A673 (cell line): ENCODE measurements at regions not wholly inside any gene's neighbourhood (a gene's known extent, or its start where the extent isn't known, plus 50 kb on each side); places are given as distances from the start of the nearest gene placed in this dataset.

Source experiments
- EZH2 ChIP-seq: fragments of 200-600 bp; sonication (generic); IDR thresholded peaks from 2 replicates; pipeline ENCODE4 v1.6.1; 2017; ENCODE audit warnings: borderline replicate concordance, low read depth, mild to moderate bottlenecking, mixed read lengths, antibody characterized with exemption, low read length; ENCODE audit not compliant: poor library complexity, severe bottlenecking
- TF ChIP-seq, protein P1 (sequence below): fragments of 300-800, 200-600 bp; sonication (generic); conservative IDR thresholded peaks from 2 replicates; pipeline ENCODE4 v1.5.1; 2017; ENCODE audit warnings: low read depth, mild to moderate bottlenecking, antibody characterized with exemption, low read length, moderate library complexity, mixed read lengths

DNA sequence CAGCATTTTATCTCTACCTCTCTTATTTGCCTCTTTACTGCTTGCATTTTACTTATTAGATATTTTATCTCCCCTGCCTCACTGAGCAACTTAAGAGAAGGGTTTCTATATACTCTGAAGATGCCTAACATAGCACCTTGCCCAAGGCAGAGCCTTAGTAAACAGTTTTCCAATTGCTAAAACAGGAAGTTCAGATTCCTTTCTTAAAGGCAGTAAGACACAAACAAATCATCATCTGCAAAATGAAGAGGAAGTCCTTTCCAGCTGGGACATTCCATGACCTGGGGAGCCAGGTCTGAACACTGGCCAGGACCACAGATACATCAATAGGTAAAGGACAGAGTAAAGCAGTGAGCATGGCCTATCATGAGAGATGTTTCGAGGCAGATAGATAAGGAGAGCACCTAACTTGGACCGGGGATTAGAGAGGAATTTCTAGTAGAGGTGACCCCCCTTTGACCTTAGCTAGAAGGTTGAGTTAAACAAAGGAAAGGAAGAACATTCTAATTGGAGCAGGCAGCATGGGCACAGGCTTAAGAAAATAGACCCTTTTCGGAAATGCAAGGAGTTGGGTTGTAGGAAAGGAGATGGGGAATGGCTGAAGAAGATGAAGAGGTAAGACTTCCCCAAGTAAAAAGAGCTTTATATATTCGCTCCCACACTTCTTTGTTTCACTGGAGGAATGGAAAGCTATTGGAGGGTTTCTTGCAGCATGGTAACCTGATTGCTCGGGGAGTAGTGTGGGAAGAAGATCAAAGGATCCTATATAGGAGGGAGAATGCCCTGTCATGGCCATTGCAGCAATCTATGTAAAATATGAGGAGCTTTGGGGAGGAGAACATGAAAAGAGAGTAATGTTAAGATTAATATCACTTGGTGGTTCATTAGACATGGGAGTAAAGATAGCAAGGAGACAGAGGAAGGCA lies 94.8 kb downstream of the PHLDA1 start:
- TF ChIP-seq, protein P1, sequence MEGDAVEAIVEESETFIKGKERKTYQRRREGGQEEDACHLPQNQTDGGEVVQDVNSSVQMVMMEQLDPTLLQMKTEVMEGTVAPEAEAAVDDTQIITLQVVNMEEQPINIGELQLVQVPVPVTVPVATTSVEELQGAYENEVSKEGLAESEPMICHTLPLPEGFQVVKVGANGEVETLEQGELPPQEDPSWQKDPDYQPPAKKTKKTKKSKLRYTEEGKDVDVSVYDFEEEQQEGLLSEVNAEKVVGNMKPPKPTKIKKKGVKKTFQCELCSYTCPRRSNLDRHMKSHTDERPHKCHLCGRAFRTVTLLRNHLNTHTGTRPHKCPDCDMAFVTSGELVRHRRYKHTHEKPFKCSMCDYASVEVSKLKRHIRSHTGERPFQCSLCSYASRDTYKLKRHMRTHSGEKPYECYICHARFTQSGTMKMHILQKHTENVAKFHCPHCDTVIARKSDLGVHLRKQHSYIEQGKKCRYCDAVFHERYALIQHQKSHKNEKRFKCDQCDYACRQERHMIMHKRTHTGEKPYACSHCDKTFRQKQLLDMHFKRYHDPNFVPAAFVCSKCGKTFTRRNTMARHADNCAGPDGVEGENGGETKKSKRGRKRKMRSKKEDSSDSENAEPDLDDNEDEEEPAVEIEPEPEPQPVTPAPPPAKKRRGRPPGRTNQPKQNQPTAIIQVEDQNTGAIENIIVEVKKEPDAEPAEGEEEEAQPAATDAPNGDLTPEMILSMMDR: no peak
- TF ChIP-seq EZH2: no peak
